ENCODE measurements at regions not wholly inside any gene's neighbourhood (a gene's known extent, or its start where the extent isn't known, plus 50 kb on each side); places are given as distances from the start of the nearest gene placed in this dataset.

DNA sequence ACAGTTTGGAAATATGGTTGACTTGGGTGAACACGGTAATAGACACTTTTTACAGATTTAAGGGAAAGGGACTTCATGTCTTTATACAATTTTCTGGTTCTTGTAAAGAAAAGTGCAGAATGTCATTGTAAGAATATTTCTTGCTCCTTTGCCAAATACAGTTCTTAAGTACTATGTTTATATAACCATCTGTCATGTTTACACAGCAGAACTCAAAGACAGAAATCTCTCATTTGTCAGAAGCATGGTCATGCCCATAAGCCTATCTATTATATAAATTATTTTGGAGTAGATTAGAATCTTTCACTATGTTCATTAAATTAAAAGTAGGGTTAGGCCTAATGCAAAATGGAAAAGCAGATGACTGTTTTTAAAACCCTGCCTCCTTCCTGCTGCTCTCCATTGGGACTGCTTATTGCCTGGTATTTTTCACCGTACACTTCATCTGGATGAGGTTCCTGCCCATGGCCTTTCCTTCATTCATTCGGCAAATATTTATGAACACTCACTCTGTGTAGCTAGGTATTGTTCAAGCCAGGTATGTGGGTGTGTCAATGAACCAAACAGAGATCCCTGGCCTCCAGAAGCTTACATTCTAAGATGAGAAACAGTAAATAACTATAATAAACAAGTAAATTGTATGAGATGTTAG lies 558.1 kb downstream of the NR2F1-AS1 start:
- TF ChIP-seq, protein P1, sequence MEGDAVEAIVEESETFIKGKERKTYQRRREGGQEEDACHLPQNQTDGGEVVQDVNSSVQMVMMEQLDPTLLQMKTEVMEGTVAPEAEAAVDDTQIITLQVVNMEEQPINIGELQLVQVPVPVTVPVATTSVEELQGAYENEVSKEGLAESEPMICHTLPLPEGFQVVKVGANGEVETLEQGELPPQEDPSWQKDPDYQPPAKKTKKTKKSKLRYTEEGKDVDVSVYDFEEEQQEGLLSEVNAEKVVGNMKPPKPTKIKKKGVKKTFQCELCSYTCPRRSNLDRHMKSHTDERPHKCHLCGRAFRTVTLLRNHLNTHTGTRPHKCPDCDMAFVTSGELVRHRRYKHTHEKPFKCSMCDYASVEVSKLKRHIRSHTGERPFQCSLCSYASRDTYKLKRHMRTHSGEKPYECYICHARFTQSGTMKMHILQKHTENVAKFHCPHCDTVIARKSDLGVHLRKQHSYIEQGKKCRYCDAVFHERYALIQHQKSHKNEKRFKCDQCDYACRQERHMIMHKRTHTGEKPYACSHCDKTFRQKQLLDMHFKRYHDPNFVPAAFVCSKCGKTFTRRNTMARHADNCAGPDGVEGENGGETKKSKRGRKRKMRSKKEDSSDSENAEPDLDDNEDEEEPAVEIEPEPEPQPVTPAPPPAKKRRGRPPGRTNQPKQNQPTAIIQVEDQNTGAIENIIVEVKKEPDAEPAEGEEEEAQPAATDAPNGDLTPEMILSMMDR (IDR thresholded peaks at IDR 0.05), result no peak
- no peak for TF ChIP-seq ZFX (IDR thresholded peaks at IDR 0.05; ENCODE audit: borderline replicate concordance)
